Neuronal stem cell (in vitro differentiated cells): ENCODE measurements at regions not wholly inside any gene's neighbourhood (a gene's known extent, or its start where the extent isn't known, plus 50 kb on each side); places are given as distances from the start of the nearest gene placed in this dataset.

Experiments used
- DNase-seq: peaks from one replicate; pipeline ENCODE4 v3.0.0-alpha.2; 2013; ENCODE audit warnings: low spot score
- H2AFZ ChIP-seq: one replicate; pipeline ENCODE4 v1.6.1; 2013; ENCODE audit warnings: mild to moderate bottlenecking, low read length, inconsistent platforms
- H2AK5ac ChIP-seq: 2 replicates; pipeline ENCODE4 v1.6.1; 2013; ENCODE audit warnings: low read depth, mild to moderate bottlenecking, inconsistent platforms, low read length, moderate library complexity, mixed read lengths
- H2BK120ac ChIP-seq: 2 replicates; pipeline ENCODE4 v1.6.1; 2013; ENCODE audit warnings: low read depth, mild to moderate bottlenecking, inconsistent platforms, low read length, moderate library complexity, mixed read lengths
- H2BK12ac ChIP-seq: one replicate; pipeline ENCODE4 v1.6.1; 2013; ENCODE audit warnings: low read length, inconsistent platforms
- H2BK15ac ChIP-seq: 2 replicates; pipeline ENCODE4 v1.6.1; 2013; ENCODE audit warnings: mild to moderate bottlenecking, low read length, inconsistent platforms, mixed read lengths
- H2BK5ac ChIP-seq: one replicate; pipeline ENCODE4 v1.6.1; 2013; ENCODE audit warnings: inconsistent platforms, mild to moderate bottlenecking, low read length, moderate library complexity
- H3K14ac ChIP-seq: one replicate; pipeline ENCODE4 v1.6.1; 2013; ENCODE audit warnings: low read length, inconsistent platforms
- H3K18ac ChIP-seq: 2 replicates; pipeline ENCODE4 v1.6.1; 2013; ENCODE audit warnings: low read length, inconsistent platforms
- H3K23ac ChIP-seq: 2 replicates; pipeline ENCODE4 v1.6.1; 2013; ENCODE audit warnings: low read depth, mild to moderate bottlenecking, mixed read lengths, low read length, inconsistent platforms; ENCODE audit not compliant: poor library complexity
- H3K27ac ChIP-seq: replicated peaks from 3 replicates; pipeline ENCODE4 v1.5.1; 2013; ENCODE audit warnings: low read length, inconsistent platforms
- H3K27me3 ChIP-seq, 3 experiments: 2 replicates each; pipeline ENCODE4 v1.6.1; 2013; ENCODE audit warnings: low read length in 3 of 3, mild to moderate bottlenecking in 2 of 3, inconsistent platforms in 1 of 3, low read depth in 1 of 3, mixed read lengths in 1 of 3, moderate library complexity in 1 of 3; ENCODE audit not compliant: control insufficient read depth in 3 of 3, insufficient read depth in 3 of 3
- H3K36me3 ChIP-seq, 2 donors: replicated peaks in 1 of 2; 2 replicates each; pipeline ENCODE4 v1.6.1; 2013; ENCODE audit warnings: low read length in 2 of 2; ENCODE audit not compliant: control insufficient read depth in 2 of 2, insufficient read depth in 2 of 2
- H3K4ac ChIP-seq: 2 replicates; pipeline ENCODE4 v1.6.1; 2013; ENCODE audit warnings: inconsistent platforms, mild to moderate bottlenecking, low read length, moderate library complexity
- H3K4me1 ChIP-seq, 2 donors: 1 replicate in 1 of 2; 2 replicates in 1 of 2; pipeline ENCODE4 v1.6.1; 2013; ENCODE audit warnings: low read length in 2 of 2, low read depth in 1 of 2; ENCODE audit not compliant: control insufficient read depth in 2 of 2, insufficient read depth in 1 of 2
- H3K4me2 ChIP-seq: one replicate; pipeline ENCODE4 v1.6.1; 2013; ENCODE audit warnings: mild to moderate bottlenecking, low read length, inconsistent platforms; ENCODE audit not compliant: insufficient read depth, poor library complexity, severe bottlenecking
- H3K4me3 ChIP-seq, 2 donors: 2 replicates each; pipeline ENCODE4 v1.5.1; 2013; ENCODE audit warnings: low read length in 2 of 2, mild to moderate bottlenecking in 2 of 2, inconsistent platforms in 1 of 2, moderate library complexity in 1 of 2
- H3K79me1 ChIP-seq: one replicate; pipeline ENCODE4 v1.6.1; 2013; ENCODE audit warnings: low read depth, mild to moderate bottlenecking, inconsistent platforms, low read length, moderate library complexity
- H3K9ac ChIP-seq: one replicate; pipeline ENCODE4 v1.6.1; 2013; ENCODE audit warnings: mild to moderate bottlenecking, low read depth, low read length, inconsistent platforms; ENCODE audit not compliant: poor library complexity
- H3K9me3 ChIP-seq, 2 donors: replicated peaks in 1 of 2; 2 replicates each; pipeline versions ENCODE3 to v1.6.1; 2013; ENCODE audit warnings: low read length in 2 of 2, mild to moderate bottlenecking in 2 of 2, inconsistent platforms in 1 of 2, low read depth in 1 of 2, mixed read lengths in 1 of 2, moderate library complexity in 1 of 2; ENCODE audit not compliant: control insufficient read depth in 2 of 2, insufficient read depth in 1 of 2
- H4K8ac ChIP-seq: one replicate; pipeline ENCODE4 v1.6.1; 2013; ENCODE audit warnings: low read depth, mild to moderate bottlenecking, inconsistent platforms, low read length, moderate library complexity
- H4K91ac ChIP-seq: one replicate; pipeline ENCODE4 v1.6.1; 2013; ENCODE audit warnings: low read length, low read depth, mild to moderate bottlenecking, inconsistent platforms; ENCODE audit not compliant: poor library complexity
- WGBS, 2 donors: extraction: QIAGEN DNeasy Blood & Tissue Kit; methylation state at CpG; one replicate each; pipeline ENCODE4 v1.1.7; 2013; ENCODE audit warnings: missing lambda C conversion rate in 2 of 2, mixed read lengths in 1 of 2; ENCODE audit not compliant: insufficient read length in 2 of 2, insufficient replicate concordance in 1 of 2; ENCODE audit errors: extremely low coverage in 2 of 2; 5-methylcytosine and 5-hydroxymethylcytosine counted together

- Histone ChIP-seq H4K91ac (no peak overlapping the region), H3K27me3 (no peaks in the 10 kb centered on the region), H3K4ac (no peak overlapping the region), H3K9ac (no peak overlapping the region), H4K8ac (no peak overlapping the region), H2BK5ac (no peak overlapping the region), H3K4me2 (no peak overlapping the region), H3K23ac (no peak overlapping the region), H3K9me3 (no peaks in the 10 kb centered on the region), H2BK15ac (no peak overlapping the region), H2BK12ac (no peak overlapping the region), H3K79me1 (no peaks in the 10 kb centered on the region), H2BK120ac (no peak overlapping the region), H2AFZ (no peak overlapping the region), H3K4me1 (peaks cover 0 to 2% of the 10 kb centered on the region in 2 donors), H3K36me3 (no peaks in the 10 kb centered on the region), H3K27ac (no peak overlapping the region), H3K4me3 (no peak overlapping the region), H3K18ac (no peak overlapping the region), H3K14ac (no peak overlapping the region), H2AK5ac (no peak overlapping the region)
- WGBS, 2 donors = no CpG with 5 or more reads among the region's 1 CpG
- DNase-seq = no peak
Measured at GRCh38 chr10:108069096-108069495, 904.6 kb upstream of the SORCS1 start.

- Histone ChIP-seq H3K9ac (no peak overlapping the region), H4K91ac (no peak overlapping the region), H3K36me3 (no peaks in the 10 kb centered on the region), H3K14ac (no peak overlapping the region), H3K4me3 (no peak overlapping the region), H3K4ac (no peak overlapping the region), H2BK120ac (no peak overlapping the region), H3K4me1 (peaks cover 0 to 4% of the 10 kb centered on the region in 2 donors), H3K27me3 (no peaks in the 10 kb centered on the region), H2AK5ac (no peak overlapping the region), H2AFZ (no peak overlapping the region), H3K18ac (no peak overlapping the region), H3K4me2 (no peak overlapping the region), H3K9me3 (no peaks in the 10 kb centered on the region), H3K79me1 (no peaks in the 10 kb centered on the region), H4K8ac (no peak overlapping the region), H2BK15ac (no peak overlapping the region), H3K23ac (no peak overlapping the region), H3K27ac (no peak overlapping the region), H2BK12ac (no peak overlapping the region), H2BK5ac (no peak overlapping the region)
- no peak for DNase-seq
Measured at GRCh38 chr10:108064746-108065260, 900.3 kb upstream of the SORCS1 start.

- Histone ChIP-seq H3K27me3 (no peaks in the 10 kb centered on the region), H3K14ac (no peak overlapping the region), H4K8ac (no peak overlapping the region), H2AFZ (no peak overlapping the region), H3K27ac (no peak overlapping the region), H4K91ac (no peak overlapping the region), H2BK5ac (no peak overlapping the region), H3K4me2 (no peak overlapping the region), H3K4me3 (no peak overlapping the region), H3K9me3 (no peaks in the 10 kb centered on the region), H3K79me1 (no peaks in the 10 kb centered on the region), H2BK15ac (no peak overlapping the region), H3K23ac (no peak overlapping the region), H3K4me1 (peaks cover 0 to 4% of the 10 kb centered on the region in 2 donors), H3K36me3 (no peaks in the 10 kb centered on the region), H2AK5ac (no peak overlapping the region), H2BK12ac (no peak overlapping the region), H2BK120ac (no peak overlapping the region), H3K9ac (no peak overlapping the region), H3K4ac (no peak overlapping the region), H3K18ac (no peak overlapping the region)
- peak; percentile 17 for DNase-seq
- no CpG with 5 or more reads among the region's 1 CpG for WGBS, 2 donors
Measured at GRCh38 chr10:108060246-108060645, 895.7 kb upstream of the SORCS1 start.

GRCh38 chr10:108055506-108055905, 891.0 kb upstream of the SORCS1 start:
- no peaks in the 10 kb centered on the region for H3K79me1 ChIP-seq
- H3K4me3 ChIP-seq = no peak overlapping the region
- H3K36me3 ChIP-seq = no peaks in the 10 kb centered on the region
- no peak overlapping the region for H3K23ac ChIP-seq
- no peaks in the 10 kb centered on the region for H3K27me3 ChIP-seq
- no peak overlapping the region for H2BK120ac ChIP-seq
- H3K9ac ChIP-seq = no peak overlapping the region
- H2BK5ac ChIP-seq = no peak overlapping the region
- H2AFZ ChIP-seq = no peak overlapping the region
- peaks cover 0 to 3% of the 10 kb centered on the region in 2 donors for H3K4me1 ChIP-seq
- no peak overlapping the region for H3K18ac ChIP-seq
- H3K9me3 ChIP-seq = no peaks in the 10 kb centered on the region
- H3K4me2 ChIP-seq = no peak overlapping the region
- no peak overlapping the region for H3K14ac ChIP-seq
- H4K8ac ChIP-seq = no peak overlapping the region
- H2AK5ac ChIP-seq = no peak overlapping the region
- no peak overlapping the region for H4K91ac ChIP-seq
- no peak overlapping the region for H2BK15ac ChIP-seq
- H3K4ac ChIP-seq = no peak overlapping the region
- no peak overlapping the region for H3K27ac ChIP-seq
- no peak overlapping the region for H2BK12ac ChIP-seq
- WGBS, 2 donors = no CpG with 5 or more reads among the region's 1 CpG
- DNase-seq = no peak
